ENCODE measurements at regions not wholly inside any gene's neighbourhood (a gene's known extent, or its start where the extent isn't known, plus 50 kb on each side); places are given as distances from the start of the nearest gene placed in this dataset.
"Not testable (repeated sequence)": the region's sequence is repeated elsewhere in the genome, so short reads cannot be mapped to it uniquely, and the experiment has no call there.

- H3K9me3 ChIP-seq (ENCODE audit: low read length) = no peaks in the 10 kb centered on the region
- no peaks in the 10 kb centered on the region for H3K4me1 ChIP-seq (ENCODE audit: insufficient read depth, low read length)
- no peak overlapping the region for H3K4me3 ChIP-seq (ENCODE audit: low read depth in 1 of 2, low read length in 2 of 2)
Measured at GRCh38 chr14:22291406-22291805, 297.6 kb downstream of the DAD1 start.

GRCh38 chr14:22289570-22289969 lies 299.5 kb downstream of the DAD1 start:
- no peak overlapping the region for H3K27ac ChIP-seq (ENCODE audit: low read depth, low read length)
- H3K27me3 ChIP-seq (ENCODE audit: control insufficient read depth in 1 of 2, insufficient read depth in 2 of 2, low read length in 2 of 2) = no peaks in the 10 kb centered on the region
- no peaks in the 10 kb centered on the region for H3K4me1 ChIP-seq (ENCODE audit: insufficient read depth, low read length)
- H3K4me3 ChIP-seq (ENCODE audit: low read depth in 1 of 2, low read length in 2 of 2) = no peak overlapping the region
- H3K36me3 ChIP-seq (ENCODE audit: insufficient read depth, low read length) = no peaks in the 10 kb centered on the region
- H3K9ac ChIP-seq (ENCODE audit: low read length) = no peak overlapping the region
- H3K9me3 ChIP-seq (ENCODE audit: low read length) = no peaks in the 10 kb centered on the region

More at GRCh38 chr14:22291406-22291805, 297.6 kb downstream of the DAD1 start:
- Histone ChIP-seq H3K9ac (ENCODE audit: low read length) (no peak overlapping the region), H3K36me3 (ENCODE audit: insufficient read depth, low read length) (no peaks in the 10 kb centered on the region), H3K27ac (ENCODE audit: low read depth, low read length) (no peak overlapping the region), H3K27me3 (ENCODE audit: control insufficient read depth in 1 of 2, insufficient read depth in 2 of 2, low read length in 2 of 2) (no peaks in the 10 kb centered on the region)

- Histone ChIP-seq H3K4me1 (ENCODE audit: insufficient read depth, low read length) (no peaks in the 10 kb centered on the region), H3K9ac (ENCODE audit: low read length) (no peak overlapping the region), H3K27ac (ENCODE audit: low read depth, low read length) (no peak overlapping the region), H3K9me3 (ENCODE audit: low read length) (no peaks in the 10 kb centered on the region), H3K4me3 (ENCODE audit: low read depth in 1 of 2, low read length in 2 of 2) (no peak overlapping the region), H3K27me3 (ENCODE audit: control insufficient read depth in 1 of 2, insufficient read depth in 2 of 2, low read length in 2 of 2) (no peaks in the 10 kb centered on the region), H3K36me3 (ENCODE audit: insufficient read depth, low read length) (no peaks in the 10 kb centered on the region)
Measured at GRCh38 chr14:22285991-22286390, 303.0 kb downstream of the DAD1 start.

- H3K4me3 ChIP-seq (ENCODE audit: low read depth in 1 of 2, low read length in 2 of 2) = no peak overlapping the region
- H3K36me3 ChIP-seq (ENCODE audit: insufficient read depth, low read length) = no peaks in the 10 kb centered on the region
- no peaks in the 10 kb centered on the region for H3K4me1 ChIP-seq (ENCODE audit: insufficient read depth, low read length)
- H3K27ac ChIP-seq (ENCODE audit: low read depth, low read length) = no peak overlapping the region
- H3K9ac ChIP-seq (ENCODE audit: low read length) = no peak overlapping the region
- H3K27me3 ChIP-seq (ENCODE audit: control insufficient read depth in 1 of 2, insufficient read depth in 2 of 2, low read length in 2 of 2) = no peaks in the 10 kb centered on the region
- H3K9me3 ChIP-seq (ENCODE audit: low read length) = no peaks in the 10 kb centered on the region
Measured at GRCh38 chr14:22282949-22283348, 306.1 kb downstream of the DAD1 start.

GRCh38 chr14:22282417-22282816 lies 306.6 kb downstream of the DAD1 start:
- H3K4me1 ChIP-seq (ENCODE audit: insufficient read depth, low read length) = no peaks in the 10 kb centered on the region
- H3K9ac ChIP-seq (ENCODE audit: low read length) = no peak overlapping the region
- no peak overlapping the region for H3K4me3 ChIP-seq (ENCODE audit: low read depth in 1 of 2, low read length in 2 of 2)
- H3K27ac ChIP-seq (ENCODE audit: low read depth, low read length) = no peak overlapping the region
- no peaks in the 10 kb centered on the region for H3K36me3 ChIP-seq (ENCODE audit: insufficient read depth, low read length)
- no peaks in the 10 kb centered on the region for H3K27me3 ChIP-seq (ENCODE audit: control insufficient read depth in 1 of 2, insufficient read depth in 2 of 2, low read length in 2 of 2)
- no peaks in the 10 kb centered on the region for H3K9me3 ChIP-seq (ENCODE audit: low read length)

GRCh38 chr14:22281447-22281874 lies 307.6 kb downstream of the DAD1 start:
- H3K4me1 ChIP-seq (ENCODE audit: insufficient read depth, low read length); H3K9me3 ChIP-seq (ENCODE audit: low read length); H3K9ac ChIP-seq (ENCODE audit: low read length); H3K27ac ChIP-seq (ENCODE audit: low read depth, low read length); H3K4me3 ChIP-seq (ENCODE audit: low read depth in 1 of 2, low read length in 2 of 2); H3K36me3 ChIP-seq (ENCODE audit: insufficient read depth, low read length); H3K27me3 ChIP-seq (ENCODE audit: control insufficient read depth in 1 of 2, insufficient read depth in 2 of 2, low read length in 2 of 2): not testable (repeated sequence)

- Histone ChIP-seq H3K36me3 (ENCODE audit: insufficient read depth, low read length) (no peaks in the 10 kb centered on the region), H3K9me3 (ENCODE audit: low read length) (no peaks in the 10 kb centered on the region), H3K4me1 (ENCODE audit: insufficient read depth, low read length) (no peaks in the 10 kb centered on the region), H3K4me3 (ENCODE audit: low read depth in 1 of 2, low read length in 2 of 2) (no peak overlapping the region), H3K27ac (ENCODE audit: low read depth, low read length) (no peak overlapping the region), H3K27me3 (ENCODE audit: control insufficient read depth in 1 of 2, insufficient read depth in 2 of 2, low read length in 2 of 2) (no peaks in the 10 kb centered on the region), H3K9ac (ENCODE audit: low read length) (no peak overlapping the region)
Measured at GRCh38 chr14:22280497-22281316, 308.3 kb downstream of the DAD1 start.

- Histone ChIP-seq H3K36me3 (ENCODE audit: insufficient read depth, low read length) (no peaks in the 10 kb centered on the region), H3K9ac (ENCODE audit: low read length) (no peak overlapping the region), H3K4me3 (ENCODE audit: low read depth in 1 of 2, low read length in 2 of 2) (no peak overlapping the region), H3K27me3 (ENCODE audit: control insufficient read depth in 1 of 2, insufficient read depth in 2 of 2, low read length in 2 of 2) (no peaks in the 10 kb centered on the region), H3K27ac (ENCODE audit: low read depth, low read length) (no peak overlapping the region), H3K4me1 (ENCODE audit: insufficient read depth, low read length) (no peaks in the 10 kb centered on the region), H3K9me3 (ENCODE audit: low read length) (no peaks in the 10 kb centered on the region)
Measured at GRCh38 chr14:22276913-22277816, 311.9 kb downstream of the DAD1 start.

- no peaks in the 10 kb centered on the region for H3K27me3 ChIP-seq (ENCODE audit: control insufficient read depth in 1 of 2, insufficient read depth in 2 of 2, low read length in 2 of 2)
- H3K9ac ChIP-seq (ENCODE audit: low read length) = no peak overlapping the region
- H3K36me3 ChIP-seq (ENCODE audit: insufficient read depth, low read length) = no peaks in the 10 kb centered on the region
- H3K4me3 ChIP-seq (ENCODE audit: low read depth in 1 of 2, low read length in 2 of 2) = no peak overlapping the region
- no peaks in the 10 kb centered on the region for H3K4me1 ChIP-seq (ENCODE audit: insufficient read depth, low read length)
- no peak overlapping the region for H3K27ac ChIP-seq (ENCODE audit: low read depth, low read length)
- no peaks in the 10 kb centered on the region for H3K9me3 ChIP-seq (ENCODE audit: low read length)
Measured at GRCh38 chr14:22271838-22272799, 316.9 kb downstream of the DAD1 start.

- Histone ChIP-seq H3K27me3 (ENCODE audit: control insufficient read depth in 1 of 2, insufficient read depth in 2 of 2, low read length in 2 of 2) (no peaks in the 10 kb centered on the region), H3K9me3 (ENCODE audit: low read length) (no peaks in the 10 kb centered on the region), H3K36me3 (ENCODE audit: insufficient read depth, low read length) (no peaks in the 10 kb centered on the region), H3K4me1 (ENCODE audit: insufficient read depth, low read length) (no peaks in the 10 kb centered on the region), H3K27ac (ENCODE audit: low read depth, low read length) (no peak overlapping the region), H3K9ac (ENCODE audit: low read length) (no peak overlapping the region), H3K4me3 (ENCODE audit: low read depth in 1 of 2, low read length in 2 of 2) (no peak overlapping the region)
Measured at GRCh38 chr14:22268875-22269274, 320.1 kb downstream of the DAD1 start.

- no peaks in the 10 kb centered on the region for H3K36me3 ChIP-seq (ENCODE audit: insufficient read depth, low read length)
- H3K9me3 ChIP-seq (ENCODE audit: low read length) = no peaks in the 10 kb centered on the region
- H3K4me1 ChIP-seq (ENCODE audit: insufficient read depth, low read length) = no peaks in the 10 kb centered on the region
- H3K4me3 ChIP-seq (ENCODE audit: low read depth in 1 of 2, low read length in 2 of 2) = no peak overlapping the region
- H3K9ac ChIP-seq (ENCODE audit: low read length) = no peak overlapping the region
- no peak overlapping the region for H3K27ac ChIP-seq (ENCODE audit: low read depth, low read length)
- no peaks in the 10 kb centered on the region for H3K27me3 ChIP-seq (ENCODE audit: control insufficient read depth in 1 of 2, insufficient read depth in 2 of 2, low read length in 2 of 2)
Measured at GRCh38 chr14:22266683-22267082, 322.3 kb downstream of the DAD1 start.
